CD4-positive, alpha-beta T cell treated with Interleukin-21 for 1 hour (primary cell): ENCODE measurements at regions not wholly inside any gene's neighbourhood (a gene's known extent, or its start where the extent isn't known, plus 50 kb on each side); places are given as distances from the start of the nearest gene placed in this dataset.

ENCODE experiments used
- DNase-seq: peaks from one replicate; pipeline ENCODE4 v3.0.0-alpha.2; 2020

- no peak for DNase-seq
Observed at GRCh38 chr4:55756208-55756607, 63.4 kb upstream of the EXOC1L start.

DNA sequence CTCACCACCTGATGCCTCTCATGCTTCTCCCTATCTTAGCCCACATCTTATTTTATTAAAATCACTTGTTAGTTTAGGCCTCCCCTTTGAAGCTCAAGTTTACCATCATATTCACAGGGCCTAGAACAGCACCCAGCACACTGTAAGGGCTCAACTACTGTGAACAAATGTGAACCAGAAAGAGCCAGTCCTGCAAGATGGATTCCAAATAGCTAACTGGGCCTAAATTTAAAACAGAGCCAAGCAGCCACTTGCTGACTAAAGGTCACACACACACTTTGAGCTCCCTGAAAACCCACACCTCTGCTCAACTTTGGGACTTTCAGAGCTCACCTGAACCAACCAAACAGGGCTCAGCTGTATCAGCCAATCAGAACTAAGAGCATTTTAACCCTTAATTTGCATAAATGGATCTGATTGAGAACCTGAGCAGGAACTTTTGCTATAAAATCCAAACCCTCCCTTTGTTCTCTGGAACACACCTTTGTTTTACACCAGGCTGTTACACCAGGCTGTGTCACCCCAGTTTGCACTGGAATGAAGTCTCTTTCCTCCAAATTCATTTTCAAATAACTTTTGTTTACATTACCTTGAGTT is 62.1 kb upstream of the EXOC1L start:
- no peak for DNase-seq

- DNase-seq: no peak
Observed at GRCh38 chr4:55758066-55758465, 61.5 kb upstream of the EXOC1L start.

- no peak for DNase-seq
Observed at GRCh38 chr4:55758570-55758969, 61.0 kb upstream of the EXOC1L start.

DNA sequence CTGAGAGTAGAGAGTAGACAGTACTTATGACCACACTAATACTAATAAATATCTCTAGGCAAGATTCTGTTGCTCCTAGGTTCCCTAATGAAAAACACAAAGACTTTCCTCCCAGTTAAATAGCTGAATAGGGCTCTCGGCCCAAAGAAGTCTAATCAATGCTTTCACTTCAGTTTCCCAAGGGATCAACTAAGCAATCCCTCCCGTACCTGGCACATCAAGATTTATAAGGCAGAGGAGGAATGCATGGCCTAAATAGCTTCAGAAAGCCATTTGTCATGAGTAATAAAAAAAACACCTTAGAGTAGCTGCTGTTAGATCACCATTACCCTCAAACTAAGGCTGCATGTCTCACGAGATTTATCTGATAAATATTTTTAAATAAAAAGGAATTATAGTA is 56.8 kb upstream of the EXOC1L start:
- DNase-seq: no peak

- DNase-seq: no peak
Observed at GRCh38 chr4:55763996-55764395, 55.6 kb upstream of the EXOC1L start.

- no peak for DNase-seq
Observed at GRCh38 chr4:55765070-55765469, 54.5 kb upstream of the EXOC1L start.

DNA sequence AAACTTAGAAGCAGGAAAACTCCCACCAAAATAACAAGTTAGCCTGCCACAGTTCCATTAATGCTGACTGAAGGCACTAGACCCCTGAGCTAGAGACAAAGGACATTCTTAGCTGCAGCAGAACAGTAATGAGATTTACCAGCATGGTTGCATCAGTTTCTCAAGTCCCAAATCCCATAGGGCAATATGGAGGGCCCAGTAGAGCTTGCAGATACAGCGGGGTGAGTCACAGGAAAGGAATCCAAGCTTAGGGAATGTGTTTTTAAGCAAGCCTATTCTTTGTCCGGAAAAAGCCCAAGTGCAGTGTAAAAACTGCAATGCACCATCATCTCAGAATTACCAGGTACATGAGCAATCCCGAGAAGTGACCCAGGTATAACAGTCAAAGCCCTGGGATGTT is 51.3 kb upstream of the EXOC1L start:
- DNase-seq: no peak
